Astrocyte (in vitro differentiated cells and primary cell): ENCODE measurements at regions not wholly inside any gene's neighbourhood (a gene's known extent, or its start where the extent isn't known, plus 50 kb on each side); places are given as distances from the start of the nearest gene placed in this dataset.

Source experiments
- EZH2 ChIP-seq: IDR thresholded peaks from 2 replicates; pipeline ENCODE4 v1.6.1; 2012; ENCODE audit warnings: mild to moderate bottlenecking, low read length, inconsistent platforms; ENCODE audit not compliant: insufficient read depth
- TF ChIP-seq, protein P1 (sequence below): IDR thresholded peaks from 2 replicates; pipeline ENCODE4 v1.5.1; 2011; ENCODE audit warnings: low read depth, mild to moderate bottlenecking, inconsistent platforms, low read length, moderate library complexity; ENCODE audit not compliant: insufficient read depth

DNA sequence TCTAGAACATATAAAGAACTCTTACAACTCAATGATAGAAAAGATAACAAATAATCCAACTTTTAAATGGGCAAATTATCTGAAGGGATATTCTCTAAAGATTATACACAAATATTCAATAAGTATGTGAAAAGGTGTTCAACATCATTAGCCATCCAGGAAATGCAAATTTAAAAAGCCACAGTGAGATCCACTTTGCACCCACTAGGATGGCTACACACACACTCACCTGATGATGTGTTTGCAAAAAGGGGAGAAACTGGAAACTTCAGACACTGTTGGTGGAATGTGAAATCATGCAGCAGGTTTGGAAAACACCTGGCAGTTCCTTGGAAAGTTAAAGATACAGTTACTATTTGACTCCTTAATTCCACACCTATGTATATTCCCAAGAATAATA, 87.2 kb upstream of the GYPC start:
- TF ChIP-seq, protein P1, sequence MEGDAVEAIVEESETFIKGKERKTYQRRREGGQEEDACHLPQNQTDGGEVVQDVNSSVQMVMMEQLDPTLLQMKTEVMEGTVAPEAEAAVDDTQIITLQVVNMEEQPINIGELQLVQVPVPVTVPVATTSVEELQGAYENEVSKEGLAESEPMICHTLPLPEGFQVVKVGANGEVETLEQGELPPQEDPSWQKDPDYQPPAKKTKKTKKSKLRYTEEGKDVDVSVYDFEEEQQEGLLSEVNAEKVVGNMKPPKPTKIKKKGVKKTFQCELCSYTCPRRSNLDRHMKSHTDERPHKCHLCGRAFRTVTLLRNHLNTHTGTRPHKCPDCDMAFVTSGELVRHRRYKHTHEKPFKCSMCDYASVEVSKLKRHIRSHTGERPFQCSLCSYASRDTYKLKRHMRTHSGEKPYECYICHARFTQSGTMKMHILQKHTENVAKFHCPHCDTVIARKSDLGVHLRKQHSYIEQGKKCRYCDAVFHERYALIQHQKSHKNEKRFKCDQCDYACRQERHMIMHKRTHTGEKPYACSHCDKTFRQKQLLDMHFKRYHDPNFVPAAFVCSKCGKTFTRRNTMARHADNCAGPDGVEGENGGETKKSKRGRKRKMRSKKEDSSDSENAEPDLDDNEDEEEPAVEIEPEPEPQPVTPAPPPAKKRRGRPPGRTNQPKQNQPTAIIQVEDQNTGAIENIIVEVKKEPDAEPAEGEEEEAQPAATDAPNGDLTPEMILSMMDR = no peak
- no peak for TF ChIP-seq EZH2
